GM12874 (cell line): ENCODE measurements at regions not wholly inside any gene's neighbourhood (a gene's known extent, or its start where the extent isn't known, plus 50 kb on each side); places are given as distances from the start of the nearest gene placed in this dataset.

ENCODE experiments used
- CTCF ChIP-seq: IDR thresholded peaks from 2 replicates; pipeline ENCODE4 v1.5.1; 2011; ENCODE audit warnings: low read depth, mild to moderate bottlenecking, control low read depth, low read length, moderate library complexity; ENCODE audit not compliant: insufficient read depth

DNA sequence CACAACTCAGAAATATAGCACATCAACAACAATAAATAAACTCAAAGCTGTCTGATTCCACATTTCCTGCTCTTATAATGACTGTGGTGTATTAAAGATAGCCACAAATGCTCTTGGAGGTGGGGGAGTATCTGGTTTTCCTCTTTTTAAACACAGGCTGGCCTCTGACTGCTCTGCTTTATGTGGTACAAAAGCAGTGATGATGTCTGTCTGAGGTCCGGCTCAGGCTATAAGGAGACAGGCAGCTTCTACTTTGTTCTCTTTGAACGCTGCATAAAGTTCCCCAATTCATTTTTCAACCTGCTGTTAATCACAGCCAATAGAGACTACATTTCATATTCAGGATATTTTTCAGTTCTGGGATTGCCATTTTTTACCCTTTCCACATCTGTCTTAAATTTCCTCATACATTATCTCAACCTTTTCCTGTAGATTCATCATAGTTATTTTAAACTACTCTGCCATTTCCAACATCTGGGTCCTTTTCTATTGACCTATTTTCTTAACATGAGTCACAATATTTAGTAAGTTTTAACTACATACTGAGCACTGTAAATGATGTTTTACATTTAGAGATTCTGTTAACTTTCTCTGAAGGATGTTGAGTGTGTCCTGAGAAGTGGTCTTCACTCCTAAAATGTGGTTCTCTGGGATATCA lies 64.9 kb downstream of the CRPPA start:
- TF ChIP-seq CTCF: no peak

GRCh38 chr7:16354573-16354972 lies 66.8 kb downstream of the CRPPA start:
- TF ChIP-seq CTCF: no peak

GRCh38 chr7:16353226-16353625 lies 68.1 kb downstream of the CRPPA start:
- TF ChIP-seq CTCF: no peak

DNA sequence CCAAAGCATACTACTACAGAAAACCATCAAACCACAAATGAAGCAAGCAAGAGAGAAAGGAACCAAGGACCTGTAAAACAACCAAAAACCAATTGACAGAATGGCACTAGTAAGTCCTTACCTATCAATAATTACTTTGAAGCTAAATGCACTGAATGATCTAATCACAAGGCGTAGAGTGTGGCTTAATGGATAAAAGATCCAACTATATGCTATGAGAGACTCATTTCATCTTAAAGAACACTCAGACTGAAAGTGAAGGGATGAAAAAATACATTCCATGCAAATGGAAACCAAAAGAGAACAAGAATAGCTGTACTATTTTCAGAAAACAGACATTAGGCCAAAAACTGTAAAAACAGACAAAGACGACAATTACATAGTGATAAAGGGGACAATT lies 70.7 kb downstream of the CRPPA start:
- no peak for TF ChIP-seq CTCF

DNA sequence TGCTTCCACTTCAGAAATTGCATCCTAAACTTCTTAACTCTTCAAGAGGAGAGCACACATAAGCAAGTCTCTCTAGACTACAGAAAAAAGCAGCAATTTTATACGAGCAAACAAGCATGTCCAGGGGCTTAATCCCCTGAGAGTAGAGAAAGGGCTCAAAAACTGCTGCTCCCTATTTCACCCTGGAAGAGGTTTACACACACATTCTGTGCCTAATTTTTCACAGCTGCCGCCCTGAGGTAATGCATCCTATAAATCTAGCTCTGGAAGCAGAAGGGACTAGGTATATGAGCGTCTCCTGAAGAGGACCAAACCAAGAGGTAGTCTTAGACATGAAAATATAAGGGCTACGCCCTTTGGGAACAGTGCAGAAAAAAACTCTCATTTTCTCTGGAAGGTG lies 73.1 kb downstream of the CRPPA start:
- TF ChIP-seq CTCF: no peak

GRCh38 chr7:16347827-16348192 lies 73.5 kb downstream of the CRPPA start:
- TF ChIP-seq CTCF: no peak

- no peak for TF ChIP-seq CTCF
These were observed 74.1 kb downstream of the CRPPA start for GRCh38 chr7:16347066-16347826.
